Panc1 (cell line): ENCODE measurements at regions not wholly inside any gene's neighbourhood (a gene's known extent, or its start where the extent isn't known, plus 50 kb on each side); places are given as distances from the start of the nearest gene placed in this dataset.

ENCODE experiments used
- ATAC-seq: fragments of 200-7000 bp; cut with Tn5 transposase; 2 replicates; pipeline ENCODE4 v1.9.1; 2020; ENCODE audit warnings: mild to moderate bottlenecking, moderate library complexity
- BruUV-seq: library from RNA; stranded (reverse); fragments of 400-500 nt; replicated peaks from 2 replicates; lab custom pipeline; 2021; lab: Mats Ljungman, UMichigan
- CTCF ChIA-PET: fragments of 300-600 bp; sonication (Branson Sonifier 250); formaldehyde crosslinking; loops from one replicate; lab custom pipeline; 2022; ENCODE audit warnings: antibody characterized with exemption; lab: Charles Lee
- POLR2A ChIA-PET: fragments of 300-600 bp; sonication (Branson Sonifier 250); formaldehyde crosslinking; loops from one replicate; lab custom pipeline; 2022; ENCODE audit warnings: antibody characterized with exemption; lab: Charles Lee
- DNase-seq: peaks from one replicate; pipeline ENCODE4 v3.0.0-alpha.2; 2010; ENCODE audit warnings: low read depth, low spot score
- H3K27ac ChIP-seq: 2 replicates; pipeline ENCODE4 v1.5.1; 2011; ENCODE audit warnings: mild to moderate bottlenecking, low read length, inconsistent platforms
- H3K27me3 ChIP-seq: fragments of 200-500 bp; sonication (Bioruptor generic); 2 replicates; pipeline ENCODE4 v1.6.0; 2014; ENCODE audit warnings: low read length, inconsistent platforms; ENCODE audit not compliant: control insufficient read depth, insufficient read depth
- H3K36me3 ChIP-seq: fragments of 200-500 bp; sonication (Bioruptor generic); 2 replicates; pipeline ENCODE4 v1.5.1; 2014; ENCODE audit warnings: inconsistent platforms, mild to moderate bottlenecking, low read length, moderate library complexity; ENCODE audit not compliant: control insufficient read depth, insufficient read depth
- H3K4me1 ChIP-seq: 2 replicates; pipeline ENCODE4 v1.5.1; 2011; ENCODE audit warnings: inconsistent platforms, mild to moderate bottlenecking, low read length, moderate library complexity; ENCODE audit not compliant: control insufficient read depth, insufficient read depth
- H3K4me3 ChIP-seq, 2 experiments: 2 replicates each; pipeline ENCODE4 v1.5.1; 2011 to 2012; ENCODE audit warnings: low read depth in 2 of 2, low read length in 2 of 2, mild to moderate bottlenecking in 2 of 2, inconsistent platforms in 1 of 2, moderate library complexity in 1 of 2
- H3K9me3 ChIP-seq: fragments of 200-500 bp; sonication (Bioruptor generic); 2 replicates; pipeline ENCODE4 v1.5.1; 2014; ENCODE audit warnings: low read depth, mild to moderate bottlenecking, inconsistent platforms, low read length, moderate library complexity; ENCODE audit not compliant: control insufficient read depth, insufficient read depth
- POLR2AphosphoS5 ChIP-seq: IDR thresholded peaks from 2 replicates; pipeline ENCODE4 v1.6.1; 2012; ENCODE audit warnings: mild to moderate bottlenecking, low read depth, low read length, moderate library complexity
- SIN3A ChIP-seq: IDR thresholded peaks from 2 replicates; pipeline ENCODE4 v1.6.1; 2012; ENCODE audit warnings: low read depth, mild to moderate bottlenecking, low read length, moderate library complexity, borderline replicate concordance; ENCODE audit not compliant: insufficient read depth
- TCF7L2 ChIP-seq: IDR thresholded peaks from 2 replicates; pipeline ENCODE4 v1.6.1; 2011; ENCODE audit warnings: mild to moderate bottlenecking, low read depth, low read length, inconsistent platforms
- in situ Hi-C: cut with HindIII; loops from 2 replicates; pipeline ENCODE4 v1.10.0; 2016; ENCODE audit warnings: low sequenced_read_pairs, low pct_unique_long_range_greater_than_20kb
- intact Hi-C: fragments of 100-400 bp; cut with micrococcal nuclease; formaldehyde crosslinking; loops from one replicate; pipeline ENCODE4 v1.10.0; 2022; ENCODE audit not compliant: unreplicated experiment
- TF ChIP-seq, protein P1 (sequence below), 2 experiments: IDR thresholded peaks; 2 replicates each; pipeline ENCODE4 v1.6.1; 2011 to 2012; ENCODE audit warnings: low read depth in 2 of 2, control low read depth in 1 of 2, low read length in 1 of 2, mild to moderate bottlenecking in 1 of 2, moderate library complexity in 1 of 2; ENCODE audit not compliant: insufficient read depth in 1 of 2
- TF ChIP-seq, protein P2 (sequence below): fragments of 450-650 bp; IDR thresholded peaks from 2 replicates; pipeline ENCODE4 v1.5.1; 2017; ENCODE audit warnings: mild to moderate bottlenecking

GRCh38 chr9:79155308-79155707 is 416.5 kb upstream of the TLE4 start:
- ChIA-PET CTCF (no interaction called here), POLR2A (no interaction called here)
- Histone ChIP-seq H3K27me3 (no peaks in the 10 kb centered on the region), H3K4me1 (no peaks in the 10 kb centered on the region), H3K9me3 (no peaks in the 10 kb centered on the region), H3K4me3 (no peak overlapping the region), H3K27ac (no peak overlapping the region), H3K36me3 (no peaks in the 10 kb centered on the region)
- in situ Hi-C loops, result no loop called here
- ATAC-seq (no peak), DNase-seq (no peak)
- no TSS peak for BruUV-seq
- intact Hi-C loops, result no loop called here
- TF ChIP-seq TCF7L2 (no peak), SIN3A (no peak), POLR2AphosphoS5 (no peak)
- TF ChIP-seq, protein P1, sequence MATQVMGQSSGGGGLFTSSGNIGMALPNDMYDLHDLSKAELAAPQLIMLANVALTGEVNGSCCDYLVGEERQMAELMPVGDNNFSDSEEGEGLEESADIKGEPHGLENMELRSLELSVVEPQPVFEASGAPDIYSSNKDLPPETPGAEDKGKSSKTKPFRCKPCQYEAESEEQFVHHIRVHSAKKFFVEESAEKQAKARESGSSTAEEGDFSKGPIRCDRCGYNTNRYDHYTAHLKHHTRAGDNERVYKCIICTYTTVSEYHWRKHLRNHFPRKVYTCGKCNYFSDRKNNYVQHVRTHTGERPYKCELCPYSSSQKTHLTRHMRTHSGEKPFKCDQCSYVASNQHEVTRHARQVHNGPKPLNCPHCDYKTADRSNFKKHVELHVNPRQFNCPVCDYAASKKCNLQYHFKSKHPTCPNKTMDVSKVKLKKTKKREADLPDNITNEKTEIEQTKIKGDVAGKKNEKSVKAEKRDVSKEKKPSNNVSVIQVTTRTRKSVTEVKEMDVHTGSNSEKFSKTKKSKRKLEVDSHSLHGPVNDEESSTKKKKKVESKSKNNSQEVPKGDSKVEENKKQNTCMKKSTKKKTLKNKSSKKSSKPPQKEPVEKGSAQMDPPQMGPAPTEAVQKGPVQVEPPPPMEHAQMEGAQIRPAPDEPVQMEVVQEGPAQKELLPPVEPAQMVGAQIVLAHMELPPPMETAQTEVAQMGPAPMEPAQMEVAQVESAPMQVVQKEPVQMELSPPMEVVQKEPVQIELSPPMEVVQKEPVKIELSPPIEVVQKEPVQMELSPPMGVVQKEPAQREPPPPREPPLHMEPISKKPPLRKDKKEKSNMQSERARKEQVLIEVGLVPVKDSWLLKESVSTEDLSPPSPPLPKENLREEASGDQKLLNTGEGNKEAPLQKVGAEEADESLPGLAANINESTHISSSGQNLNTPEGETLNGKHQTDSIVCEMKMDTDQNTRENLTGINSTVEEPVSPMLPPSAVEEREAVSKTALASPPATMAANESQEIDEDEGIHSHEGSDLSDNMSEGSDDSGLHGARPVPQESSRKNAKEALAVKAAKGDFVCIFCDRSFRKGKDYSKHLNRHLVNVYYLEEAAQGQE (IDR thresholded peaks at IDR 0.05; ENCODE audit: insufficient read depth in 1 of 2, low read depth in 2 of 2, low read length in 1 of 2), result no peak
- TF ChIP-seq, protein P2, sequence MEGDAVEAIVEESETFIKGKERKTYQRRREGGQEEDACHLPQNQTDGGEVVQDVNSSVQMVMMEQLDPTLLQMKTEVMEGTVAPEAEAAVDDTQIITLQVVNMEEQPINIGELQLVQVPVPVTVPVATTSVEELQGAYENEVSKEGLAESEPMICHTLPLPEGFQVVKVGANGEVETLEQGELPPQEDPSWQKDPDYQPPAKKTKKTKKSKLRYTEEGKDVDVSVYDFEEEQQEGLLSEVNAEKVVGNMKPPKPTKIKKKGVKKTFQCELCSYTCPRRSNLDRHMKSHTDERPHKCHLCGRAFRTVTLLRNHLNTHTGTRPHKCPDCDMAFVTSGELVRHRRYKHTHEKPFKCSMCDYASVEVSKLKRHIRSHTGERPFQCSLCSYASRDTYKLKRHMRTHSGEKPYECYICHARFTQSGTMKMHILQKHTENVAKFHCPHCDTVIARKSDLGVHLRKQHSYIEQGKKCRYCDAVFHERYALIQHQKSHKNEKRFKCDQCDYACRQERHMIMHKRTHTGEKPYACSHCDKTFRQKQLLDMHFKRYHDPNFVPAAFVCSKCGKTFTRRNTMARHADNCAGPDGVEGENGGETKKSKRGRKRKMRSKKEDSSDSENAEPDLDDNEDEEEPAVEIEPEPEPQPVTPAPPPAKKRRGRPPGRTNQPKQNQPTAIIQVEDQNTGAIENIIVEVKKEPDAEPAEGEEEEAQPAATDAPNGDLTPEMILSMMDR, result no peak

DNA sequence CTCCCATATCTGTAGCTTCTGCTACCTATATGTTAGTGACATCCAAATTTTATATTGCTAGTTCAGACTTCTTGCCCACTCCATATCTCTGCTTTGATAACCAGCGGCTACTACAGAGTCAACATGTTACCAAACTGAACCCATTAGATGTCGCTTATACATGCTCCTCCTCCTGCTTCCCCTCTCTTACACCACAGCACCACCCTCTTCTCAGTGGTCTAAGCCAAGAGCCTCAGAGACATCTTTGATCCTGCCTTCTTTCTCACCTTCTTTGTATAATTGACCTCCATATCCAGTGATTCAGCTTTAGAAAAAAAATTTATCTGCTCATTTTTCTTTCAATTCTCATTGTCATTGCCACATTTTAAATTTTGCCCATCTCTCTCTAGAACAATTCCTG is 408.2 kb upstream of the TLE4 start:
- Histone ChIP-seq H3K9me3 (no peaks in the 10 kb centered on the region), H3K36me3 (no peaks in the 10 kb centered on the region), H3K27ac (no peak overlapping the region), H3K27me3 (no peaks in the 10 kb centered on the region), H3K4me1 (no peaks in the 10 kb centered on the region), H3K4me3 (no peak overlapping the region)
- no TSS peak for BruUV-seq
- in situ Hi-C loops (no loop called here), intact Hi-C loops (no loop called here)
- no peak for TF ChIP-seq SIN3A
- TF ChIP-seq, protein P1 (IDR thresholded peaks at IDR 0.05; ENCODE audit: insufficient read depth in 1 of 2, low read depth in 2 of 2, low read length in 1 of 2), result no peak
- no peak for TF ChIP-seq POLR2AphosphoS5
- no peak for TF ChIP-seq TCF7L2
- ChIA-PET CTCF (no interaction called here), POLR2A (no interaction called here)
- DNase-seq, result no peak
- ATAC-seq, result no peak
